Loucy (cell line): ENCODE measurements at regions not wholly inside any gene's neighbourhood (a gene's known extent, or its start where the extent isn't known, plus 50 kb on each side); places are given as distances from the start of the nearest gene placed in this dataset.

Experiments
- EZH2phosphoT487 ChIP-seq: fragments of 200-600 bp; IDR thresholded peaks from 2 replicates; pipeline ENCODE4 v1.6.1; 2018; ENCODE audit warnings: antibody characterized with exemption, mild to moderate bottlenecking, moderate library complexity, borderline replicate concordance
- TF ChIP-seq, protein P1 (sequence below): fragments of 200-600 bp; sonication (generic); conservative IDR thresholded peaks from 2 replicates; pipeline ENCODE4 v1.5.1; 2014; ENCODE audit warnings: mild to moderate bottlenecking, antibody characterized with exemption, low read length

DNA sequence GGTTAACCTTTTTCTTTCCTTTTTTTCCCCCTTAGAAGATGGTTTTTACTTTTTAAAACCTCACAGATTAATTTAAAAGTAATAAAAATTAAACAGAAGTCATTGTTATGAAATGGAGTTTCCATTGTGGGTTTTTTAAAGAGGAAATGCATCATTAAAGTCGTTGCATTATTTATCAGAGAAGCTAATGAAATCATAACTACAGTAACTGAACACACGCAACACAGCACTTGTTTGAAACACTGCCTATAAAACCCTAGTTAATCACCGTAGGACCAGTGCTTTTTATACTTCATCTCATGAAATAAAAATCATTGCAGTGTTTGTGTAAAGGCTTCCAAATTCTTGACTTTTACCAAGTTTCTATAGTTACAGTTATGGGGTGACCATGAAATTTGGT is 82.4 kb upstream of the NTRK2 start:
- TF ChIP-seq, protein P1, sequence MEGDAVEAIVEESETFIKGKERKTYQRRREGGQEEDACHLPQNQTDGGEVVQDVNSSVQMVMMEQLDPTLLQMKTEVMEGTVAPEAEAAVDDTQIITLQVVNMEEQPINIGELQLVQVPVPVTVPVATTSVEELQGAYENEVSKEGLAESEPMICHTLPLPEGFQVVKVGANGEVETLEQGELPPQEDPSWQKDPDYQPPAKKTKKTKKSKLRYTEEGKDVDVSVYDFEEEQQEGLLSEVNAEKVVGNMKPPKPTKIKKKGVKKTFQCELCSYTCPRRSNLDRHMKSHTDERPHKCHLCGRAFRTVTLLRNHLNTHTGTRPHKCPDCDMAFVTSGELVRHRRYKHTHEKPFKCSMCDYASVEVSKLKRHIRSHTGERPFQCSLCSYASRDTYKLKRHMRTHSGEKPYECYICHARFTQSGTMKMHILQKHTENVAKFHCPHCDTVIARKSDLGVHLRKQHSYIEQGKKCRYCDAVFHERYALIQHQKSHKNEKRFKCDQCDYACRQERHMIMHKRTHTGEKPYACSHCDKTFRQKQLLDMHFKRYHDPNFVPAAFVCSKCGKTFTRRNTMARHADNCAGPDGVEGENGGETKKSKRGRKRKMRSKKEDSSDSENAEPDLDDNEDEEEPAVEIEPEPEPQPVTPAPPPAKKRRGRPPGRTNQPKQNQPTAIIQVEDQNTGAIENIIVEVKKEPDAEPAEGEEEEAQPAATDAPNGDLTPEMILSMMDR, result no peak
- TF ChIP-seq EZH2phosphoT487, result no peak
